Tibial nerve (tissue), 4 donors: ENCODE measurements at regions not wholly inside any gene's neighbourhood (a gene's known extent, or its start where the extent isn't known, plus 50 kb on each side); places are given as distances from the start of the nearest gene placed in this dataset.
"Not testable (repeated sequence)": the region's sequence is repeated elsewhere in the genome, so short reads cannot be mapped to it uniquely, and the experiment has no call there.

ENCODE experiments used
- CTCF ChIP-seq, 5 experiments: fragments of 200-600 bp in 3 of 5; fragments of 450-650 bp in 2 of 5; sonication (generic) in 3 of 5; IDR thresholded peaks; one replicate each; pipeline ENCODE4 v1.5.1; 2016 to 2019; ENCODE audit warnings: antibody characterized with exemption in 5 of 5, mild to moderate bottlenecking in 3 of 5, moderate library complexity in 2 of 5
- EP300 ChIP-seq, 2 donors: sonication (generic); formaldehyde crosslinking; IDR thresholded peaks; one replicate each; pipeline ENCODE4 v1.6.1; 2017; ENCODE audit warnings: antibody characterized with exemption in 2 of 2, mild to moderate bottlenecking in 1 of 2
- POLR2A ChIP-seq, 2 donors: fragments of 450-650 bp; IDR thresholded peaks; one replicate each; pipeline ENCODE4 v1.6.1; 2017; ENCODE audit warnings: antibody characterized with exemption in 2 of 2, mild to moderate bottlenecking in 2 of 2, moderate library complexity in 2 of 2

- not testable (repeated sequence) for TF ChIP-seq POLR2A, CTCF, EP300 (IDR thresholded peaks at IDR 0.05)
Measured at GRCh38 chr3:75350536-75350935, 313.6 kb upstream of the FRG2C start.
